ENCODE measurements at regions not wholly inside any gene's neighbourhood (a gene's known extent, or its start where the extent isn't known, plus 50 kb on each side); places are given as distances from the start of the nearest gene placed in this dataset.

DNA sequence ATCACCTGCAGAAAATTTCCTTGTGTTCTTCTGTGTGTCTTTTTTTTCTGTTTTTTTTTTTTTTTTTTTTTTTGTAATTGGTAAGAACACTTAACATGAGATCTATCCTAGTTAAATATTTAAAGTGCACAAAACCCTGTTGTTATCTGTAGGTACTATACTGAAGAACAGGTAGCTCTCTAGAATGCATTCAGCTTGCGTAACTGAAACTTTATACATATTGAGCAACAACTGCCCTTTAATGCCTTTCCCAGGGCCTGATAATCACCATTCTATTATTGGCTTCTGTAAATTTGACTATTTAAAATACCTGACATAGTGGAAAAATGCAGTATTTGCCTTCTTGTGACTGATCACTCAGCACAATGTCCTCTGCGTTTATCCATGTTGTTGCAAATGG lies 701.8 kb downstream of the SUCLG1 start:
- Histone ChIP-seq H3K4me1 (ENCODE audit: insufficient read depth) (no peaks in the 10 kb centered on the region), H3K79me2 (ENCODE audit: insufficient read depth) (no peaks in the 10 kb centered on the region), H3K4me3 (no peak overlapping the region), H3F3A (ENCODE audit: insufficient read depth) (no peaks in the 10 kb centered on the region), H3K27me3 (replicated peaks; ENCODE audit: insufficient read depth) (no peaks in the 10 kb centered on the region), H3K4me2 (ENCODE audit: unreplicated experiment) (no peak overlapping the region), H3K9me2 (ENCODE audit: insufficient read depth) (no peaks in the 10 kb centered on the region), H3K36me3 (ENCODE audit: low read depth) (no peaks in the 10 kb centered on the region), H2AFZ (no peak overlapping the region), H4K20me1 (ENCODE audit: insufficient read depth) (no peaks in the 10 kb centered on the region), H3K9ac (no peak overlapping the region), H3K27ac (no peak overlapping the region), H3K9me3 (ENCODE audit: low read depth) (no peaks in the 10 kb centered on the region)
- no peak for DNase-seq
- no peak for TF ChIP-seq EZH2phosphoT487 (IDR thresholded peaks at IDR 0.05; ENCODE audit: insufficient read depth, low read depth)
- no peak for TF ChIP-seq EZH2 (IDR thresholded peaks at IDR 0.05; ENCODE audit: insufficient read depth, poor library complexity, severe bottlenecking)
- 60 to 68% methylated on average over 2 of the region's 2 CpGs for WGBS, 2 experiments (ENCODE audit: low coverage in 1 of 2, low lambda C conversion rate in 2 of 2, missing lambda C conversion rate in 2 of 2)
- in situ Hi-C loops (cut with MboI), result no loop called here

DNA sequence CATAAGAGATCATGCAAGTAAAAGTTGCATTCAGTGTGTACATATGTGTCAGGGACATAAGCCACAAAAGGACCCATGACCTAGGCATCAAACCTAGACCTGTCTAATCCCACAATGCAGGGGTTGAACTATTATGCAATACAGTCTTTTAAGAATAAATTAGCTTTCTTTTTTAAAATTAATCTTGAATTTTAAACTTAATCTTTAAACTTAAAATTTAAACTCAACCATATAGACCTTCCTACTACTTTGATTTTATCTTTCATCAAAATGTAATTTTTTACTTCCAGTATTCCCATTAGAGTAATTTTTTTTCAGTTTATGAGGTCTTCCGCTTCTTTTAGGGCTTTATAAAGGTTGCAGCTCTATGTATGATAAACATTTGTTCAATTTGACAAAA lies 702.9 kb downstream of the SUCLG1 start:
- H3K4me2 ChIP-seq (ENCODE audit: unreplicated experiment), result no peak overlapping the region
- no peaks in the 10 kb centered on the region for H3F3A ChIP-seq (ENCODE audit: insufficient read depth)
- no peaks in the 10 kb centered on the region for H3K36me3 ChIP-seq (ENCODE audit: low read depth)
- no peaks in the 10 kb centered on the region for H3K9me2 ChIP-seq (ENCODE audit: insufficient read depth)
- H3K9ac ChIP-seq, result no peak overlapping the region
- no peaks in the 10 kb centered on the region for H3K4me1 ChIP-seq (ENCODE audit: insufficient read depth)
- WGBS, 2 experiments (ENCODE audit: low coverage in 1 of 2, low lambda C conversion rate in 2 of 2, missing lambda C conversion rate in 2 of 2), result 32 to 33% methylated on average over 1 of the region's 1 CpG
- no peak overlapping the region for H3K27ac ChIP-seq
- H3K79me2 ChIP-seq (ENCODE audit: insufficient read depth), result no peaks in the 10 kb centered on the region
- H4K20me1 ChIP-seq (ENCODE audit: insufficient read depth), result no peaks in the 10 kb centered on the region
- DNase-seq, result no peak
- H3K4me3 ChIP-seq, result no peak overlapping the region
- no peaks in the 10 kb centered on the region for H3K27me3 ChIP-seq (replicated peaks; ENCODE audit: insufficient read depth)
- no peak overlapping the region for H2AFZ ChIP-seq
- H3K9me3 ChIP-seq (ENCODE audit: low read depth), result no peaks in the 10 kb centered on the region
- in situ Hi-C loops (cut with MboI), result no loop called here
- TF ChIP-seq EZH2phosphoT487 (IDR thresholded peaks at IDR 0.05; ENCODE audit: insufficient read depth, low read depth), result no peak
- TF ChIP-seq EZH2 (IDR thresholded peaks at IDR 0.05; ENCODE audit: insufficient read depth, poor library complexity, severe bottlenecking), result no peak

DNA sequence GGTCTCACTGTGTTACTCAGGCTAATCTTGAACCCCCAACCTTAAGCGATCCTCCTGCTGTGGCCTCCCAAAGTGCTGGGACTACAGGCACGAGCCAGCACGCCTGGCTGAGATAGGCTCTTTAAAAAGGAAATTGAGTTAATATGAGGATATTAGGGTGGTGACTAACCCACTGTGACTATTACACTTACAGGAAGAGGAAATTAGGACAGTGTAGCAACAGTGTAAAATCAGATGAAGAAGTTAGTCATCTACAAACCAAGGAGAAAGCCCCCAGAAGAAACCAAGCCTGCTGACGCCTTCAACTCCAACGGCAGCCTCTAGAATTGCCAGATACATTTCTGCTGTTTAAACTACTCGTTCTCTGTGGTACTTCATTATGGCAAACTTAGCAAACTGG lies 711.9 kb downstream of the SUCLG1 start:
- DNase-seq, result no peak
- H2AFZ ChIP-seq, result no peak overlapping the region
- H3K36me3 ChIP-seq (ENCODE audit: low read depth), result no peaks in the 10 kb centered on the region
- H3K79me2 ChIP-seq (ENCODE audit: insufficient read depth), result no peaks in the 10 kb centered on the region
- H3K9ac ChIP-seq, result no peak overlapping the region
- H3K27me3 ChIP-seq (replicated peaks; ENCODE audit: insufficient read depth), result no peaks in the 10 kb centered on the region
- in situ Hi-C loops (cut with MboI), result no loop called here
- no peaks in the 10 kb centered on the region for H3K9me2 ChIP-seq (ENCODE audit: insufficient read depth)
- no peaks in the 10 kb centered on the region for H4K20me1 ChIP-seq (ENCODE audit: insufficient read depth)
- H3K4me1 ChIP-seq (ENCODE audit: insufficient read depth), result no peaks in the 10 kb centered on the region
- WGBS, 2 experiments (ENCODE audit: low coverage in 1 of 2, low lambda C conversion rate in 2 of 2, missing lambda C conversion rate in 2 of 2), result 49 to 56% methylated on average over 6 of the region's 6 CpGs
- no peak for TF ChIP-seq EZH2 (IDR thresholded peaks at IDR 0.05; ENCODE audit: insufficient read depth, poor library complexity, severe bottlenecking)
- H3K9me3 ChIP-seq (ENCODE audit: low read depth), result no peaks in the 10 kb centered on the region
- no peak overlapping the region for H3K4me3 ChIP-seq
- H3K27ac ChIP-seq, result no peak overlapping the region
- no peaks in the 10 kb centered on the region for H3F3A ChIP-seq (ENCODE audit: insufficient read depth)
- no peak overlapping the region for H3K4me2 ChIP-seq (ENCODE audit: unreplicated experiment)

DNA sequence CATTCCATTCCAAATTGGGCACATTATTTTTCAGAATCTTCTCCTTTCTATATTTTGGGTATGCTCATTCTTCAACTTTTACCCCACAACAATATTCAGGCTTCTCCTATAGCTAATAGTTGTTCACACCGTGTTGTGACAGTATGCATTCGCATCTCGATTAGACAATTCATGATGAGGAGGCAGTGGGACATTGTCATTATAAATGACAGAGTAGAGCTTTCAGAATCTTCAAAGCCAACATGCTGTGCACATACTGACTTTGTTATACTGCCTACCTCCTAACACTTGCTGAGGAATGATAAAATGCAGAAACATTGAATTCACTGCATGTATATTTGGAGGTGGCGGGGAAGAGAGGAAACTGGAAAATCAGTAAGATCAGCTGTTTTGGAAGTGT lies 714.2 kb downstream of the SUCLG1 start:
- no peak for DNase-seq
- no peaks in the 10 kb centered on the region for H3K9me2 ChIP-seq (ENCODE audit: insufficient read depth)
- H3K79me2 ChIP-seq (ENCODE audit: insufficient read depth), result no peaks in the 10 kb centered on the region
- no peak overlapping the region for H3K4me3 ChIP-seq
- no peaks in the 10 kb centered on the region for H3K4me1 ChIP-seq (ENCODE audit: insufficient read depth)
- H3K27ac ChIP-seq, result no peak overlapping the region
- no peaks in the 10 kb centered on the region for H3K36me3 ChIP-seq (ENCODE audit: low read depth)
- WGBS, 2 experiments (ENCODE audit: low coverage in 1 of 2, low lambda C conversion rate in 2 of 2, missing lambda C conversion rate in 2 of 2), result 32 to 34% methylated on average over 4 of the region's 4 CpGs
- H3K9ac ChIP-seq, result no peak overlapping the region
- no peaks in the 10 kb centered on the region for H3K9me3 ChIP-seq (ENCODE audit: low read depth)
- no peak for TF ChIP-seq EZH2 (IDR thresholded peaks at IDR 0.05; ENCODE audit: insufficient read depth, poor library complexity, severe bottlenecking)
- TF ChIP-seq EZH2phosphoT487 (IDR thresholded peaks at IDR 0.05; ENCODE audit: insufficient read depth, low read depth), result no peak
- H3K27me3 ChIP-seq (replicated peaks; ENCODE audit: insufficient read depth), result no peaks in the 10 kb centered on the region
- no peaks in the 10 kb centered on the region for H3F3A ChIP-seq (ENCODE audit: insufficient read depth)
- no peaks in the 10 kb centered on the region for H4K20me1 ChIP-seq (ENCODE audit: insufficient read depth)
- no peak overlapping the region for H3K4me2 ChIP-seq (ENCODE audit: unreplicated experiment)
- in situ Hi-C loops (cut with MboI), result no loop called here
- no peak overlapping the region for H2AFZ ChIP-seq

DNA sequence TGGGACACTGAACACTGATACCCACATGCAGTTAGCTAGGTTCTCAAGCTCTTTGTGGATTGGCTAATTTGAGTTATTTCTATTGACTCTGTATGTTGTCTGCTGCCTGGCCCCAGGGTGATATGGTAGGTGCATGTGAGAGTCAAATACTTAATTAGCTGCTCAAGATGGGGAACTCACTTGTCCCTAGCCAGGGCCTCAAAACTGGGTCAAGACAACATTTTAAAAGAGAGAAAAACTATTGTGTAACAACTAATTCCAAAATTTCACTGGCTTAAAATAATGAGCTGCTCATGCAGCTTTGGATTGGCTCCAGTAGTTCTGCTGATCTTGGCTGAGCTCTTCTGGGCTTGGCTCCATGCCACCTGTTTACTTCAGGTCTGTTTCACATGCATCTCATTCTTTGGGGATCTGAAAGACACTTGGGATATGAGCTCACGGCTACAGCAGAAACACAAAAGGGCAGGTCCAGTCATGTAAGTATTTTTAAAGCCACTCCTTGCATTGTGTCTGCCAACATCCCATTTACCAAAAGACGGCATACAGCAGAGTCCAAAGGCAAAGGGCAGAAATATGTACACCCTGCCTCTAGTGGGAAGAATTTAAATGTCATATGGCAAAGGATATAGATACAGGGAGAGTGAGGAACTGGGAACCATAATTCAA lies 716.8 kb downstream of the SUCLG1 start:
- Histone ChIP-seq H3K4me2 (ENCODE audit: unreplicated experiment) (no peak overlapping the region), H3K4me1 (ENCODE audit: insufficient read depth) (no peaks in the 10 kb centered on the region), H3K9me3 (ENCODE audit: low read depth) (no peaks in the 10 kb centered on the region), H3K79me2 (ENCODE audit: insufficient read depth) (no peaks in the 10 kb centered on the region), H4K20me1 (ENCODE audit: insufficient read depth) (no peaks in the 10 kb centered on the region), H2AFZ (no peak overlapping the region), H3K27ac (no peak overlapping the region), H3F3A (ENCODE audit: insufficient read depth) (no peaks in the 10 kb centered on the region), H3K36me3 (ENCODE audit: low read depth) (no peaks in the 10 kb centered on the region), H3K9me2 (ENCODE audit: insufficient read depth) (no peaks in the 10 kb centered on the region), H3K9ac (no peak overlapping the region), H3K4me3 (no peak overlapping the region), H3K27me3 (replicated peaks; ENCODE audit: insufficient read depth) (no peaks in the 10 kb centered on the region)
- DNase-seq, result peak; percentile 19
- no peak for TF ChIP-seq EZH2 (IDR thresholded peaks at IDR 0.05; ENCODE audit: insufficient read depth, poor library complexity, severe bottlenecking)
- TF ChIP-seq EZH2phosphoT487 (IDR thresholded peaks at IDR 0.05; ENCODE audit: insufficient read depth, low read depth), result no peak
- 0 to 4% methylated on average over 2 of the region's 2 CpGs for WGBS, 2 experiments (ENCODE audit: low coverage in 1 of 2, low lambda C conversion rate in 2 of 2, missing lambda C conversion rate in 2 of 2)
- in situ Hi-C loops (cut with MboI), result no loop called here

Data from GM23248 (cell line).